T-helper 17 cell (primary cell): ENCODE measurements at regions not wholly inside any gene's neighbourhood (a gene's known extent, or its start where the extent isn't known, plus 50 kb on each side); places are given as distances from the start of the nearest gene placed in this dataset.

ENCODE experiments used
- ATAC-seq: fragments of 150-1000 bp; cut with Tn5 transposase; 2 replicates; pipeline ENCODE4 v1.10.0; 2021; ENCODE audit warnings: mild to moderate bottlenecking, moderate library complexity
- DNase-seq, 3 donors: peaks; one replicate each; pipeline versions ENCODE4 v3.0.0 to v3.0.0-alpha.2; 2020 to 2021
- H3K9me3 ChIP-seq: one replicate; pipeline ENCODE4 v1.7.0; 2013; ENCODE audit warnings: low read length, mild to moderate bottlenecking; ENCODE audit not compliant: control insufficient read depth, poor library complexity, severe bottlenecking
- H3K27ac Mint-ChIP-seq: one replicate; pipeline ENCODE4 v1.8.0; 2022; ENCODE audit warnings: mild to moderate bottlenecking, moderate library complexity, mixed read lengths
- H3K27me3 Mint-ChIP-seq: one replicate; pipeline ENCODE4 v1.8.0; 2022; ENCODE audit warnings: mixed read lengths
- H3K36me3 Mint-ChIP-seq: one replicate; pipeline ENCODE4 v1.8.0; 2022; ENCODE audit warnings: low read depth, mixed read lengths
- H3K4me1 Mint-ChIP-seq: one replicate; pipeline ENCODE4 v1.8.0; 2022; ENCODE audit warnings: mild to moderate bottlenecking, mixed read lengths
- H3K4me3 Mint-ChIP-seq: one replicate; pipeline ENCODE4 v1.8.0; 2022; ENCODE audit warnings: mild to moderate bottlenecking, moderate library complexity, mixed read lengths

- Mint-ChIP-seq H3K27ac (no peak overlapping the region), H3K27me3 (no peaks in the 10 kb centered on the region)
- no peak for DNase-seq
Observed at GRCh38 chr3:103105206-103105605, 670.4 kb downstream of the ZPLD1 start.

GRCh38 chr3:103112273-103112672, 677.5 kb downstream of the ZPLD1 start:
- Mint-ChIP-seq H3K27ac (no peak overlapping the region), H3K27me3 (no peaks in the 10 kb centered on the region), H3K4me1 (no peaks in the 10 kb centered on the region), H3K36me3 (no peaks in the 10 kb centered on the region), H3K4me3 (no peak overlapping the region)
- no peak for ATAC-seq
- no peaks in the 10 kb centered on the region for H3K9me3 ChIP-seq
- DNase-seq, result no peak

More at GRCh38 chr3:103105206-103105605, 670.4 kb downstream of the ZPLD1 start:
- H3K4me3 Mint-ChIP-seq, result no peak overlapping the region
- H3K36me3 Mint-ChIP-seq, result no peaks in the 10 kb centered on the region
- no peaks in the 10 kb centered on the region for H3K9me3 ChIP-seq
- H3K4me1 Mint-ChIP-seq, result no peaks in the 10 kb centered on the region
- no peak for ATAC-seq

GRCh38 chr3:103126115-103126514, 691.3 kb downstream of the ZPLD1 start:
- Mint-ChIP-seq H3K4me3 (no peak overlapping the region), H3K27ac (no peak overlapping the region), H3K36me3 (no peaks in the 10 kb centered on the region), H3K27me3 (no peaks in the 10 kb centered on the region), H3K4me1 (no peaks in the 10 kb centered on the region)
- DNase-seq (no peak), ATAC-seq (no peak)
- no peaks in the 10 kb centered on the region for H3K9me3 ChIP-seq

- DNase-seq (no peak), ATAC-seq (no peak)
- Mint-ChIP-seq H3K4me3 (no peak overlapping the region), H3K36me3 (no peaks in the 10 kb centered on the region), H3K27ac (no peak overlapping the region), H3K4me1 (no peaks in the 10 kb centered on the region), H3K27me3 (no peaks in the 10 kb centered on the region)
- H3K9me3 ChIP-seq, result no peaks in the 10 kb centered on the region
Observed at GRCh38 chr3:103127098-103127630, 692.3 kb downstream of the ZPLD1 start.

GRCh38 chr3:103127737-103128136, 692.9 kb downstream of the ZPLD1 start:
- H3K27ac Mint-ChIP-seq, result no peak overlapping the region
- no peak overlapping the region for H3K4me3 Mint-ChIP-seq

GRCh38 chr3:103134023-103134724, 699.4 kb downstream of the ZPLD1 start:
- no peaks in the 10 kb centered on the region for H3K9me3 ChIP-seq
- no peaks in the 10 kb centered on the region for H3K36me3 Mint-ChIP-seq
- no peak for ATAC-seq

More at GRCh38 chr3:103127737-103128136, 692.9 kb downstream of the ZPLD1 start:
- H3K36me3 Mint-ChIP-seq, result no peaks in the 10 kb centered on the region
- no peaks in the 10 kb centered on the region for H3K4me1 Mint-ChIP-seq
- DNase-seq (no peak), ATAC-seq (no peak)
- no peaks in the 10 kb centered on the region for H3K27me3 Mint-ChIP-seq
- no peaks in the 10 kb centered on the region for H3K9me3 ChIP-seq

GRCh38 chr3:103136621-103137020, 701.8 kb downstream of the ZPLD1 start:
- Mint-ChIP-seq H3K27me3 (no peaks in the 10 kb centered on the region), H3K27ac (no peak overlapping the region), H3K4me3 (no peak overlapping the region), H3K4me1 (no peaks in the 10 kb centered on the region), H3K36me3 (no peaks in the 10 kb centered on the region)
- DNase-seq, result no peak
- no peak for ATAC-seq
- H3K9me3 ChIP-seq, result no peaks in the 10 kb centered on the region

More at GRCh38 chr3:103134023-103134724, 699.4 kb downstream of the ZPLD1 start:
- Mint-ChIP-seq H3K4me3 (no peak overlapping the region), H3K4me1 (no peaks in the 10 kb centered on the region), H3K27ac (no peak overlapping the region), H3K27me3 (no peaks in the 10 kb centered on the region)
- no peak for DNase-seq

- Mint-ChIP-seq H3K4me1 (no peaks in the 10 kb centered on the region), H3K4me3 (no peak overlapping the region), H3K36me3 (no peaks in the 10 kb centered on the region), H3K27me3 (no peaks in the 10 kb centered on the region), H3K27ac (no peak overlapping the region)
- no peaks in the 10 kb centered on the region for H3K9me3 ChIP-seq
- DNase-seq (no peak), ATAC-seq (no peak)
Observed at GRCh38 chr3:103137830-103138229, 703.0 kb downstream of the ZPLD1 start.

GRCh38 chr3:103158183-103158582, 723.4 kb downstream of the ZPLD1 start:
- no peaks in the 10 kb centered on the region for H3K9me3 ChIP-seq
- Mint-ChIP-seq H3K27ac (no peak overlapping the region), H3K27me3 (no peaks in the 10 kb centered on the region), H3K36me3 (no peaks in the 10 kb centered on the region), H3K4me3 (no peak overlapping the region), H3K4me1 (no peaks in the 10 kb centered on the region)
- DNase-seq (no peak), ATAC-seq (no peak)

- DNase-seq (no peak), ATAC-seq (no peak)
- Mint-ChIP-seq H3K27ac (no peak overlapping the region), H3K4me1 (no peaks in the 10 kb centered on the region), H3K36me3 (no peaks in the 10 kb centered on the region), H3K4me3 (no peak overlapping the region), H3K27me3 (no peaks in the 10 kb centered on the region)
- no peaks in the 10 kb centered on the region for H3K9me3 ChIP-seq
Observed at GRCh38 chr3:103166890-103167289, 732.1 kb downstream of the ZPLD1 start.

GRCh38 chr3:103167850-103168249, 733.0 kb downstream of the ZPLD1 start:
- DNase-seq (no peak), ATAC-seq (no peak)
- H3K36me3 Mint-ChIP-seq, result no peaks in the 10 kb centered on the region
- H3K4me1 Mint-ChIP-seq, result no peaks in the 10 kb centered on the region
- no peaks in the 10 kb centered on the region for H3K27me3 Mint-ChIP-seq
- no peak overlapping the region for H3K27ac Mint-ChIP-seq
- no peaks in the 10 kb centered on the region for H3K9me3 ChIP-seq
- no peak overlapping the region for H3K4me3 Mint-ChIP-seq

- no peak overlapping the region for H3K27ac Mint-ChIP-seq
- DNase-seq (no peak), ATAC-seq (no peak)
- no peaks in the 10 kb centered on the region for H3K4me1 Mint-ChIP-seq
- H3K9me3 ChIP-seq, result no peaks in the 10 kb centered on the region
- H3K27me3 Mint-ChIP-seq, result no peaks in the 10 kb centered on the region
- H3K4me3 Mint-ChIP-seq, result no peak overlapping the region
- H3K36me3 Mint-ChIP-seq, result no peaks in the 10 kb centered on the region
Observed at GRCh38 chr3:103169289-103169688, 734.5 kb downstream of the ZPLD1 start.

- ATAC-seq, result no peak
- Mint-ChIP-seq H3K4me1 (no peaks in the 10 kb centered on the region), H3K36me3 (no peaks in the 10 kb centered on the region), H3K27ac (no peak overlapping the region), H3K27me3 (no peaks in the 10 kb centered on the region), H3K4me3 (no peak overlapping the region)
- H3K9me3 ChIP-seq, result no peaks in the 10 kb centered on the region
- no peak for DNase-seq
Observed at GRCh38 chr3:103170651-103171050, 735.8 kb downstream of the ZPLD1 start.

GRCh38 chr3:103173940-103174339, 739.1 kb downstream of the ZPLD1 start:
- H3K36me3 Mint-ChIP-seq, result no peaks in the 10 kb centered on the region
- no peaks in the 10 kb centered on the region for H3K9me3 ChIP-seq
- no peak overlapping the region for H3K4me3 Mint-ChIP-seq
- H3K4me1 Mint-ChIP-seq, result no peaks in the 10 kb centered on the region
- ATAC-seq (no peak), DNase-seq (no peak)
- no peaks in the 10 kb centered on the region for H3K27me3 Mint-ChIP-seq
- H3K27ac Mint-ChIP-seq, result no peak overlapping the region
